Immature natural killer cell (primary cell): ENCODE measurements at regions not wholly inside any gene's neighbourhood (a gene's known extent, or its start where the extent isn't known, plus 50 kb on each side); places are given as distances from the start of the nearest gene placed in this dataset.

Experiments
- DNase-seq, 3 donors: peaks; one replicate each; pipeline ENCODE4 v3.0.0; 2022; ENCODE audit warnings: mixed read lengths in 1 of 3
- H3K27ac Mint-ChIP-seq, 6 donors: one replicate each; pipeline ENCODE4 v1.8.0; 2020; ENCODE audit warnings: mixed read lengths in 6 of 6, mild to moderate bottlenecking in 5 of 6, inconsistent platforms in 4 of 6, moderate library complexity in 3 of 6
- H3K27me3 Mint-ChIP-seq, 3 donors: one replicate each; pipeline ENCODE4 v1.8.0; 2020 to 2021; ENCODE audit warnings: low read depth in 3 of 3, mild to moderate bottlenecking in 3 of 3, mixed read lengths in 3 of 3, moderate library complexity in 3 of 3, inconsistent platforms in 1 of 3
- H3K36me3 Mint-ChIP-seq, 3 donors: one replicate each; pipeline ENCODE4 v1.8.0; 2020; ENCODE audit warnings: mixed read lengths in 3 of 3, inconsistent platforms in 2 of 3, mild to moderate bottlenecking in 2 of 3
- H3K4me1 Mint-ChIP-seq, 2 donors: one replicate each; pipeline ENCODE4 v1.8.0; 2020; ENCODE audit warnings: inconsistent platforms in 2 of 2, mild to moderate bottlenecking in 2 of 2, mixed read lengths in 2 of 2, moderate library complexity in 1 of 2
- H3K4me3 Mint-ChIP-seq, 5 donors: one replicate each; pipeline ENCODE4 v1.8.0; 2020; ENCODE audit warnings: mild to moderate bottlenecking in 5 of 5, mixed read lengths in 5 of 5, inconsistent platforms in 3 of 5, moderate library complexity in 3 of 5
- H3K9me3 Mint-ChIP-seq, 6 donors: one replicate each; pipeline ENCODE4 v1.8.0; 2020; ENCODE audit warnings: mild to moderate bottlenecking in 6 of 6, mixed read lengths in 6 of 6, inconsistent platforms in 4 of 6, moderate library complexity in 3 of 6

GRCh38 chr1:228923973-228924686 is 188.9 kb downstream of the RHOU start:
- H3K9me3 Mint-ChIP-seq: peaks cover 0 to 2% (median 0%) of the 10 kb centered on the region in 6 donors
- DNase-seq: no peak
- no peaks in the 10 kb centered on the region for H3K36me3 Mint-ChIP-seq
- H3K27ac Mint-ChIP-seq: no peak overlapping the region
- no peak overlapping the region for H3K4me3 Mint-ChIP-seq
- H3K4me1 Mint-ChIP-seq: peaks cover 20 to 29% of the 10 kb centered on the region in 2 donors
- peaks cover 0 to 8% (median 2%) of the 10 kb centered on the region in 3 donors for H3K27me3 Mint-ChIP-seq

DNA sequence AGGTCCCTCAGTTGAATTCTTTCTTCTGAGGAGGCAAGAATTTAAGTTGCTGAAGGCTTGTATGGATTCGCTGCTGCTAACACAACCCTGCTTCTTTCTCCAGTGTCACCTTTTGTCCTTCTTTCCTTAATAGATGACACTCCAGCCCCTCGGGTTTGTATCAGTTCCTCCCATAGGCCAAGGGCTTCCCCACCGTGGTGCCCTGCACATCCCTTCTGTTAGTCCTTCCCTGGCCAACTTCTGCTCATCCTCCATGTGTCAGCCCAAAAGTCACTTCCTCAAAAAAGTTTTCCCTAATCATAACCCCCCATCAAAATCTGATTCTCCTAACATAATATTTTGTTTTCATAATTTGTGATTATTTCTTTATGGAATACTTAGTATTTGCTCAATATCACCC is 190.4 kb downstream of the RHOU start:
- Mint-ChIP-seq H3K4me3 (no peak overlapping the region), H3K27me3 (peaks cover 0 to 5% (median 2%) of the 10 kb centered on the region in 3 donors), H3K9me3 (peaks cover 0 to 2% (median 0%) of the 10 kb centered on the region in 6 donors), H3K27ac (no peak overlapping the region), H3K4me1 (peaks cover 11 to 14% of the 10 kb centered on the region in 2 donors), H3K36me3 (no peaks in the 10 kb centered on the region)
- no peak for DNase-seq

DNA sequence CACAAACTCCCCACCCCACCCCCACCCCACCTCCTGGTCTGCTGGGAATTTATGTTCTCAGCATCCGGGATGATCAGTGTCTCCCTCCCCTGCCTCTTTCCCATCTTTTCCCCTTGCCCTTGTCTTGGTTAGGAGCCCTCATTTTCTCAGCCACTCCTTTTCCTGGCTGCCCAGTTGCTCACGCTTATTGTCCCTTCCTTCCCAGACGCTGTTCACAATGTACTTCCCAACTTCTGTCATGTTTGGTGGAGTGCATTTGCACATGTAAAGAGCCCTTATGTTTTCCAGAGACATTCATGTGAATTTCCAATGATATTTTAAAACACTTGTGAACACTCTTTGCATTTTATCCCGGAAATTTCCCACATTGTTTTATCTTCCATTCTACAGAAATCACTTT is 192.1 kb downstream of the RHOU start:
- Mint-ChIP-seq H3K36me3 (no peaks in the 10 kb centered on the region), H3K27ac (no peak overlapping the region), H3K27me3 (peaks cover 2 to 3% (median 3%) of the 10 kb centered on the region in 3 donors), H3K4me1 (no peaks in the 10 kb centered on the region), H3K4me3 (no peak overlapping the region), H3K9me3 (peaks cover 0 to 2% (median 0%) of the 10 kb centered on the region in 6 donors)
- no peak for DNase-seq

DNA sequence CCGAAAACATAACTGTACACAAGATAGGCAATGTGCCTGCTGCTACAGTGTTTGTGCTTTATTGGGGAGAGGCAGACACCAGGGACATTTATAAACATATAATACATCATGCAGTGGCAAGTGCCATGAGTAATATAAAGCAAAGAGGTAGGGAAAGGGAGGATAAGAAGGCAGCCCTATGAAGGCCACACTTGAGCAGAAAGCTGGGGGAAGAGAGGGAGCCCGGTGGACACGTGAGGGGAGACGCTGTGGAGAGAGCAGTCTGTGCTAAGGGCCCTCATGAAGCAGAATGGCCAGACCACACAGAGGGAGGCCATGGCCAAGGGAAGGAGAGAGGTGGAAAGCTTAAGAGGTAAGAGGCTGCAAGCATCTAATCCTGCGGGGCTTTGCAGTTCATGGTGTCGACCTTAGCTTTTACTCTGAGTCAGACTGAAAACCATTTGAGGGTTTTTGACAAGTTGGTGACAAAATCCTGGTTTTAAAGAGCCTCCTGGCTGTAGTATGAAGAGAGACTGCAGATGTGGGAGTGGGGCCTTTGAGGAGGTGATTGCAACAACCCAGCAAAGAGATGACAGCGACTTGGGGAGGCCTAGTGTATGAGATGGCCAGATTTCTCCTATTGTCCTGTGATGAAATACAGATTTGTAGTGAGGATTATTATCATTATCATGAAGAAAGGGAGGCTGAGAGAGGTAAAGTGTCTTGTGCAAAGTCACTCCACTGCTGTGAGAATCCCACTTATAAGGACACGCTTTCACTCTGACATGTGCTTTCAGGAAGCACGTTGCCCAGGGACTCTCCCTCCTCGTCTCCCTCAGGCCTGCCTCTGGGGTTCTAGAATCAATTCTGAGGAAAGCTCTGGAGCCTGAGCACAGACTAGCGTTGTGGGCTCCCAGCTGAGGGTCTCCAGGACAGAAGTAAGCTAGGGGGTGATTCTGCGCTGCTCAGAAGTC is 192.9 kb downstream of the RHOU start:
- Mint-ChIP-seq H3K4me1 (no peaks in the 10 kb centered on the region), H3K36me3 (no peaks in the 10 kb centered on the region), H3K27me3 (peaks cover 2 to 3% (median 3%) of the 10 kb centered on the region in 3 donors), H3K9me3 (peaks cover 0 to 2% (median 0%) of the 10 kb centered on the region in 6 donors), H3K27ac (no peak overlapping the region), H3K4me3 (no peak overlapping the region)
- no peak for DNase-seq

- no peak overlapping the region for H3K4me3 Mint-ChIP-seq
- H3K27ac Mint-ChIP-seq: no peak overlapping the region
- no peaks in the 10 kb centered on the region for H3K4me1 Mint-ChIP-seq
- H3K9me3 Mint-ChIP-seq: peaks cover 0 to 2% (median 0%) of the 10 kb centered on the region in 6 donors
- peaks cover 2 to 4% (median 3%) of the 10 kb centered on the region in 3 donors for H3K27me3 Mint-ChIP-seq
- H3K36me3 Mint-ChIP-seq: no peaks in the 10 kb centered on the region
- DNase-seq: no peak
Observed at GRCh38 chr1:228929476-228930027, 194.3 kb downstream of the RHOU start.

DNA sequence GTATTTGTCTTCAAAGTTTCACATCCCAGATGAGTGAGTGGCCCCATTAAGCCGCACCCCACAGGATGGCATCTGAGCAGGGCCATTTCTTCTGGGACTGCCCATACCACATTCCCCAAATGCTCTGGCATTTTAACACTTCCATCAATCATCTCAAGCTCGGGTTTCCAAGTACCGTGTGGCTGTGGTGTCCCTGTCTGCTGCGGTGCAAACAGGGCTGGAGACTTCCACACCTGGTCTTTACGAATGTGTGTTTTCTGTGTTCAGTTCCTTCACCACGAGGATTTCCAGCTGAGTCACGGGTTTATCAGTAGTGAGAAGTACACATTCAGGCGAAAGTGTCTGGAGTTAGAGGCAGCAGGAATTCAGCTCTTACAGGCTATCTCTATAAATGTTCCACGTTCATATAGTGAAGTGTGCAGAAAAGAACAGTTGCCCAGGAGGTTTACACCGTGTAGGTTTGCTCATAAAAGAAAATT is 195.2 kb downstream of the RHOU start:
- Mint-ChIP-seq H3K36me3 (no peaks in the 10 kb centered on the region), H3K4me1 (no peaks in the 10 kb centered on the region), H3K9me3 (peaks cover 0 to 2% (median 0%) of the 10 kb centered on the region in 6 donors), H3K27me3 (peaks cover 2 to 4% (median 3%) of the 10 kb centered on the region in 3 donors), H3K27ac (no peak overlapping the region), H3K4me3 (no peak overlapping the region)
- no peak for DNase-seq

GRCh38 chr1:228933753-228934152 is 198.5 kb downstream of the RHOU start:
- DNase-seq: no peak
- Mint-ChIP-seq H3K27ac (no peak overlapping the region), H3K9me3 (no peaks in the 10 kb centered on the region), H3K36me3 (no peaks in the 10 kb centered on the region), H3K27me3 (peaks cover 1 to 7% (median 6%) of the 10 kb centered on the region in 3 donors), H3K4me1 (peaks cover 19 to 31% of the 10 kb centered on the region in 2 donors), H3K4me3 (no peak overlapping the region)

- Mint-ChIP-seq H3K36me3 (no peaks in the 10 kb centered on the region), H3K27me3 (peaks cover 1 to 8% (median 5%) of the 10 kb centered on the region in 3 donors), H3K9me3 (no peaks in the 10 kb centered on the region), H3K27ac (no peak overlapping the region), H3K4me1 (peaks cover 32 to 40% of the 10 kb centered on the region in 2 donors), H3K4me3 (no peak overlapping the region)
- no peak for DNase-seq
Observed at GRCh38 chr1:228935198-228935663, 200.0 kb downstream of the RHOU start.

DNA sequence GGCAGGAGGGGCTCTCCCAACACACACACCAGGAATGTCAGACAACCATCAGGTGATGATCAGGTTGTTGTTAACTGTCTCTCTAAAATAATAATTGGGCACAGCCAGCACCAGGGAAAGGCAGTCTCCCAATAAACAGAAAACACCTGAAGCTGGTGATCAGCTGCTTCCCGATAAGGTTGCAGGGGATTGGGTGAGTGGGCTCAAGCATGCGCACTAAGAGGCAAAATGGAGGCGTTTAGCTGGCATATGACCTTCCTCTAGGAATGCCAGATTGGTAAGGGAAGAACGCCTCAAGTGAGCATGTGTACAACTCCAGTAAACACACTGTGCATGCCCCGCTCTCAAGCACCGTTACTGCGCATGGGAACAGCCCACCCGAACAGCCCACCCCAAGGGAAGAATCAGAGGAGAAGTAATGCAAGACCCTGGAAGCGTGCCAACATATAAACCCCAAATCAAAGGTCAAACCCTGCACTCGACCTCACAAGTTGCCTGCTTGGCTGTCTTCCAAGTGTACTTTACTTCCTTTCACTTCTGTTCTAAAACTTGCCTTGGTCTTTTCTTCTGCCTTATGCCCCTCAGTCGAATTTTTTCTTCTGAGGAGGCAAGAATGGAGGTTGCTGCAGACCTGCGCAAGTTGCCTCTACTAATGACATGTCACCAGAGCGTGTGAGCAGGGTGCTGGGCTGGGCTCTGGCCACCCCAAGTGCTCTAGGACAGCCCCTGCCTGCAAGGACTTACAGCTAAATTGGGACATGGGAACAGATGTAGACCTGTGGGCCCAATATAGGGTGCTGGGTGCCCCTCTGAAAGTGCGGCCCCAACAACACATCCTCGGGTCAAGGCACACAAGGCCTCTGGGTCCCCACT is 200.8 kb downstream of the RHOU start:
- Mint-ChIP-seq H3K36me3 (no peaks in the 10 kb centered on the region), H3K4me1 (peaks cover 32 to 43% of the 10 kb centered on the region in 2 donors), H3K27ac (peak overlapping the region in 1 of 6 donors; percentile 55), H3K27me3 (peaks cover 1 to 8% (median 5%) of the 10 kb centered on the region in 3 donors), H3K9me3 (no peaks in the 10 kb centered on the region), H3K4me3 (no peak overlapping the region)
- DNase-seq: no peak

- Mint-ChIP-seq H3K9me3 (no peaks in the 10 kb centered on the region), H3K27ac (no peak overlapping the region), H3K36me3 (no peaks in the 10 kb centered on the region), H3K4me3 (no peak overlapping the region), H3K27me3 (peaks cover 1 to 5% (median 4%) of the 10 kb centered on the region in 3 donors), H3K4me1 (peaks cover 32 to 46% of the 10 kb centered on the region in 2 donors)
- DNase-seq: no peak
Observed at GRCh38 chr1:228936881-228937280, 201.6 kb downstream of the RHOU start.

GRCh38 chr1:228937351-228937750 is 202.1 kb downstream of the RHOU start:
- H3K4me1 Mint-ChIP-seq: peaks cover 32 to 46% of the 10 kb centered on the region in 2 donors
- H3K27ac Mint-ChIP-seq: no peak overlapping the region
- no peaks in the 10 kb centered on the region for H3K36me3 Mint-ChIP-seq
- H3K27me3 Mint-ChIP-seq: peaks cover 1 to 5% (median 4%) of the 10 kb centered on the region in 3 donors
- no peak overlapping the region for H3K4me3 Mint-ChIP-seq
- H3K9me3 Mint-ChIP-seq: no peaks in the 10 kb centered on the region
- no peak for DNase-seq

GRCh38 chr1:228937851-228938536 is 202.7 kb downstream of the RHOU start:
- DNase-seq: no peak
- H3K27me3 Mint-ChIP-seq: peaks cover 1 to 5% (median 4%) of the 10 kb centered on the region in 3 donors

More at GRCh38 chr1:228937851-228938536, 202.7 kb downstream of the RHOU start:
- H3K9me3 Mint-ChIP-seq: no peaks in the 10 kb centered on the region
- peak overlapping the region in 3 of 6 donors; percentile 36 to 80 (median 67) for H3K27ac Mint-ChIP-seq
- H3K4me3 Mint-ChIP-seq: peak overlapping the region in 4 of 5 donors; percentile 38 to 60 (median 42)
- H3K36me3 Mint-ChIP-seq: no peaks in the 10 kb centered on the region
- H3K4me1 Mint-ChIP-seq: peaks cover 32 to 46% of the 10 kb centered on the region in 2 donors
